Naive thymus-derived CD8-positive, alpha-beta T cell (primary cell): ENCODE measurements at regions not wholly inside any gene's neighbourhood (a gene's known extent, or its start where the extent isn't known, plus 50 kb on each side); places are given as distances from the start of the nearest gene placed in this dataset.
"Not testable (repeated sequence)": the region's sequence is repeated elsewhere in the genome, so short reads cannot be mapped to it uniquely, and the experiment has no call there.

Experiments used
- ATAC-seq, 2 donors: fragments of 150-1000 bp; cut with Tn5 transposase in 1 of 2; sonication (Bioruptor Pico), chemical (Tn5 transposase) in 1 of 2; 1 replicate in 1 of 2; 2 replicates in 1 of 2; pipeline ENCODE4 v1.10.0; 2021; ENCODE audit warnings: mild to moderate bottlenecking in 2 of 2, moderate library complexity in 2 of 2
- POLR2A ChIA-PET: fragments of 350-600 bp; sonication (Branson Sonifier 250); formaldehyde crosslinking; loops from one replicate; lab custom pipeline; 2021; ENCODE audit warnings: antibody characterized with exemption; lab: Charles Lee
- DNase-seq, 10 donors: peaks; one replicate each; pipeline versions ENCODE4 v3.0.0 to v3.0.0-alpha.2; 2020 to 2022
- H3K27ac Mint-ChIP-seq, 10 donors: one replicate each; pipeline ENCODE4 v1.8.0; 2020 to 2022; ENCODE audit warnings: mild to moderate bottlenecking in 10 of 10, mixed read lengths in 10 of 10, moderate library complexity in 4 of 10, inconsistent platforms in 1 of 10
- H3K27me3 Mint-ChIP-seq, 5 donors: one replicate each; pipeline ENCODE4 v1.8.0; 2021 to 2022; ENCODE audit warnings: mixed read lengths in 5 of 5
- H3K36me3 Mint-ChIP-seq, 3 donors: one replicate each; pipeline ENCODE4 v1.8.0; 2020 to 2022; ENCODE audit warnings: mixed read lengths in 3 of 3, mild to moderate bottlenecking in 2 of 3, inconsistent platforms in 1 of 3
- H3K4me1 Mint-ChIP-seq, 4 donors: one replicate each; pipeline ENCODE4 v1.8.0; 2021 to 2022; ENCODE audit warnings: mixed read lengths in 4 of 4
- H3K4me3 Mint-ChIP-seq, 10 donors: one replicate each; pipeline ENCODE4 v1.8.0; 2020 to 2022; ENCODE audit warnings: mild to moderate bottlenecking in 10 of 10, mixed read lengths in 10 of 10, moderate library complexity in 6 of 10, inconsistent platforms in 1 of 10
- H3K9me3 Mint-ChIP-seq, 9 donors: one replicate each; pipeline ENCODE4 v1.8.0; 2020 to 2022; ENCODE audit warnings: mixed read lengths in 9 of 9, mild to moderate bottlenecking in 3 of 9, inconsistent platforms in 1 of 9, moderate library complexity in 1 of 9

GRCh38 chr9:117649126-117649525 is 55.1 kb upstream of the TLR4 start:
- H3K9me3 Mint-ChIP-seq: peaks cover 0 to 3% (median 0%) of the 10 kb centered on the region in 9 donors
- peaks cover 13 to 34% (median 30%) of the 10 kb centered on the region in 5 donors for H3K27me3 Mint-ChIP-seq
- DNase-seq (no peak), ATAC-seq (no peak)
- H3K36me3 Mint-ChIP-seq: no peaks in the 10 kb centered on the region
- H3K4me1 Mint-ChIP-seq: peaks cover 2 to 8% (median 6%) of the 10 kb centered on the region in 4 donors
- no peak overlapping the region for H3K4me3 Mint-ChIP-seq
- POLR2A ChIA-PET: no interaction called here
- H3K27ac Mint-ChIP-seq: no peak overlapping the region

GRCh38 chr9:117644932-117645636 is 59.1 kb upstream of the TLR4 start:
- peaks cover 16 to 55% (median 46%) of the 10 kb centered on the region in 5 donors for H3K27me3 Mint-ChIP-seq
- DNase-seq (no peak), ATAC-seq (no peak)
- H3K9me3 Mint-ChIP-seq: no peaks in the 10 kb centered on the region
- H3K4me3 Mint-ChIP-seq: peak overlapping the region in 3 of 10 donors; percentile 18 to 27 (median 19)
- H3K4me1 Mint-ChIP-seq: peaks cover 2 to 9% (median 7%) of the 10 kb centered on the region in 4 donors
- POLR2A ChIA-PET: no interaction called here
- no peaks in the 10 kb centered on the region for H3K36me3 Mint-ChIP-seq
- H3K27ac Mint-ChIP-seq: peak overlapping the region in 2 of 10 donors; percentile 17 to 57

GRCh38 chr9:117644133-117644931 is 59.9 kb upstream of the TLR4 start:
- Mint-ChIP-seq H3K9me3 (no peaks in the 10 kb centered on the region), H3K27me3 (peaks cover 15 to 55% (median 47%) of the 10 kb centered on the region in 5 donors), H3K36me3 (no peaks in the 10 kb centered on the region), H3K4me1 (peaks cover 2 to 9% (median 7%) of the 10 kb centered on the region in 4 donors), H3K4me3 (peak overlapping the region in 4 of 10 donors; percentile 18 to 27 (median 22)), H3K27ac (peak overlapping the region in 2 of 10 donors; percentile 17 to 57)
- POLR2A ChIA-PET: no interaction called here
- ATAC-seq: no peak
- peak in 9 of 10 donors; percentile 2 to 46 (median 28) for DNase-seq

GRCh38 chr9:117643288-117643654 is 60.9 kb upstream of the TLR4 start:
- Mint-ChIP-seq H3K27ac (no peak overlapping the region), H3K4me3 (no peak overlapping the region), H3K4me1 (peaks cover 2 to 9% (median 7%) of the 10 kb centered on the region in 4 donors), H3K27me3 (peaks cover 15 to 54% (median 44%) of the 10 kb centered on the region in 5 donors), H3K36me3 (no peaks in the 10 kb centered on the region), H3K9me3 (no peaks in the 10 kb centered on the region)
- ATAC-seq: no peak
- POLR2A ChIA-PET: no interaction called here
- no peak for DNase-seq

- ATAC-seq, POLR2A ChIA-PET, H3K9me3 Mint-ChIP-seq, H3K4me3 Mint-ChIP-seq, DNase-seq, H3K36me3 Mint-ChIP-seq, H3K27ac Mint-ChIP-seq, H3K4me1 Mint-ChIP-seq: not testable (repeated sequence)
- H3K27me3 Mint-ChIP-seq: peaks cover 15 to 54% (median 44%) of the 10 kb centered on the region in 5 donors
Measured at GRCh38 chr9:117642571-117643287, 61.5 kb upstream of the TLR4 start.

- H3K4me3 Mint-ChIP-seq: no peak overlapping the region
- no peak overlapping the region for H3K27ac Mint-ChIP-seq
- H3K36me3 Mint-ChIP-seq: no peaks in the 10 kb centered on the region
- H3K9me3 Mint-ChIP-seq: peaks cover 0 to 3% (median 0%) of the 10 kb centered on the region in 9 donors
- ATAC-seq (no peak), DNase-seq (no peak)
- peaks cover 6 to 25% (median 20%) of the 10 kb centered on the region in 5 donors for H3K27me3 Mint-ChIP-seq
- POLR2A ChIA-PET: no interaction called here
- H3K4me1 Mint-ChIP-seq: no peaks in the 10 kb centered on the region
Measured at GRCh38 chr9:117636681-117637080, 67.5 kb upstream of the TLR4 start.

- no peak for ATAC-seq
- H3K4me3 Mint-ChIP-seq: no peak overlapping the region
- no peaks in the 10 kb centered on the region for H3K4me1 Mint-ChIP-seq
- peaks cover 0 to 4% (median 0%) of the 10 kb centered on the region in 5 donors for H3K27me3 Mint-ChIP-seq
- peaks cover 4 to 52% (median 26%) of the 10 kb centered on the region in 9 donors for H3K9me3 Mint-ChIP-seq
- POLR2A ChIA-PET: no interaction called here
- H3K36me3 Mint-ChIP-seq: peaks cover 0 to 30% (median 3%) of the 10 kb centered on the region in 3 donors
- H3K27ac Mint-ChIP-seq: no peak overlapping the region
- no peak for DNase-seq
Measured at GRCh38 chr9:117625154-117625553, 79.0 kb upstream of the TLR4 start.

- H3K9me3 Mint-ChIP-seq: peaks cover 4 to 56% (median 30%) of the 10 kb centered on the region in 9 donors
- no peaks in the 10 kb centered on the region for H3K4me1 Mint-ChIP-seq
Measured at GRCh38 chr9:117624106-117624505, 80.1 kb upstream of the TLR4 start.

GRCh38 chr9:117622347-117622746 is 81.9 kb upstream of the TLR4 start:
- peaks cover 7 to 56% (median 30%) of the 10 kb centered on the region in 9 donors for H3K9me3 Mint-ChIP-seq

More at GRCh38 chr9:117624106-117624505, 80.1 kb upstream of the TLR4 start:
- POLR2A ChIA-PET: no interaction called here
- no peak for ATAC-seq
- H3K36me3 Mint-ChIP-seq: peaks cover 0 to 30% (median 3%) of the 10 kb centered on the region in 3 donors
- DNase-seq: no peak
- H3K27ac Mint-ChIP-seq: no peak overlapping the region
- no peak overlapping the region for H3K4me3 Mint-ChIP-seq
- peaks cover 0 to 4% (median 0%) of the 10 kb centered on the region in 5 donors for H3K27me3 Mint-ChIP-seq

GRCh38 chr9:117616431-117616831 is 87.8 kb upstream of the TLR4 start:
- DNase-seq (no peak), ATAC-seq (no peak)
- H3K4me3 Mint-ChIP-seq: no peak overlapping the region
- POLR2A ChIA-PET: no interaction called here
- no peaks in the 10 kb centered on the region for H3K4me1 Mint-ChIP-seq
- peaks cover 0 to 2% (median 0%) of the 10 kb centered on the region in 5 donors for H3K27me3 Mint-ChIP-seq
- peaks cover 0 to 16% (median 5%) of the 10 kb centered on the region in 9 donors for H3K9me3 Mint-ChIP-seq
- H3K27ac Mint-ChIP-seq: no peak overlapping the region
- H3K36me3 Mint-ChIP-seq: no peaks in the 10 kb centered on the region

More at GRCh38 chr9:117622347-117622746, 81.9 kb upstream of the TLR4 start:
- Mint-ChIP-seq H3K4me1 (no peaks in the 10 kb centered on the region), H3K4me3 (no peak overlapping the region), H3K27ac (no peak overlapping the region), H3K36me3 (peaks cover 0 to 30% (median 3%) of the 10 kb centered on the region in 3 donors), H3K27me3 (peaks cover 0 to 2% (median 0%) of the 10 kb centered on the region in 5 donors)
- DNase-seq (no peak), ATAC-seq (no peak)
- POLR2A ChIA-PET: no interaction called here

GRCh38 chr9:117612317-117612716 is 91.9 kb upstream of the TLR4 start:
- ATAC-seq (no peak), DNase-seq (no peak)
- H3K4me3 Mint-ChIP-seq: no peak overlapping the region
- POLR2A ChIA-PET: no interaction called here
- H3K27me3 Mint-ChIP-seq: peaks cover 0 to 4% (median 0%) of the 10 kb centered on the region in 5 donors
- H3K4me1 Mint-ChIP-seq: no peaks in the 10 kb centered on the region
- no peak overlapping the region for H3K27ac Mint-ChIP-seq
- peaks cover 0 to 5% (median 0%) of the 10 kb centered on the region in 3 donors for H3K36me3 Mint-ChIP-seq
- peaks cover 0 to 11% (median 3%) of the 10 kb centered on the region in 9 donors for H3K9me3 Mint-ChIP-seq

- no peaks in the 10 kb centered on the region for H3K4me1 Mint-ChIP-seq
- H3K9me3 Mint-ChIP-seq: peaks cover 2 to 27% (median 9%) of the 10 kb centered on the region in 9 donors
- H3K36me3 Mint-ChIP-seq: no peaks in the 10 kb centered on the region
- POLR2A ChIA-PET: no interaction called here
- no peak overlapping the region for H3K27ac Mint-ChIP-seq
- no peak for ATAC-seq
- DNase-seq: no peak
- peaks cover 0 to 10% (median 4%) of the 10 kb centered on the region in 5 donors for H3K27me3 Mint-ChIP-seq
- no peak overlapping the region for H3K4me3 Mint-ChIP-seq
Measured at GRCh38 chr9:117597977-117598376, 106.2 kb upstream of the TLR4 start.
